Ishikawa (cell line): ENCODE measurements at regions not wholly inside any gene's neighbourhood (a gene's known extent, or its start where the extent isn't known, plus 50 kb on each side); places are given as distances from the start of the nearest gene placed in this dataset.
"Not testable (repeated sequence)": the region's sequence is repeated elsewhere in the genome, so short reads cannot be mapped to it uniquely, and the experiment has no call there.

Experiments
- EGR1 ChIP-seq: IDR thresholded peaks from 2 replicates; pipeline ENCODE4 v1.6.1; 2012
- EP300 ChIP-seq: IDR thresholded peaks from 2 replicates; pipeline ENCODE4 v1.6.1; 2012; ENCODE audit warnings: borderline replicate concordance
- TAF1 ChIP-seq: IDR thresholded peaks from 2 replicates; pipeline ENCODE4 v1.6.1; 2012; ENCODE audit warnings: low read depth, mild to moderate bottlenecking
- USF1 ChIP-seq: IDR thresholded peaks from 2 replicates; pipeline ENCODE4 v1.6.1; 2012
- YY1 ChIP-seq: IDR thresholded peaks from 2 replicates; pipeline ENCODE4 v1.6.1; 2012; ENCODE audit warnings: low read depth
- TF ChIP-seq, protein P1 (sequence below): IDR thresholded peaks from 2 replicates; pipeline ENCODE4 v1.6.1; 2012; ENCODE audit warnings: low read depth, mild to moderate bottlenecking

- not testable (repeated sequence) for TF ChIP-seq TAF1, EGR1, EP300, USF1, YY1
- TF ChIP-seq, protein P1, sequence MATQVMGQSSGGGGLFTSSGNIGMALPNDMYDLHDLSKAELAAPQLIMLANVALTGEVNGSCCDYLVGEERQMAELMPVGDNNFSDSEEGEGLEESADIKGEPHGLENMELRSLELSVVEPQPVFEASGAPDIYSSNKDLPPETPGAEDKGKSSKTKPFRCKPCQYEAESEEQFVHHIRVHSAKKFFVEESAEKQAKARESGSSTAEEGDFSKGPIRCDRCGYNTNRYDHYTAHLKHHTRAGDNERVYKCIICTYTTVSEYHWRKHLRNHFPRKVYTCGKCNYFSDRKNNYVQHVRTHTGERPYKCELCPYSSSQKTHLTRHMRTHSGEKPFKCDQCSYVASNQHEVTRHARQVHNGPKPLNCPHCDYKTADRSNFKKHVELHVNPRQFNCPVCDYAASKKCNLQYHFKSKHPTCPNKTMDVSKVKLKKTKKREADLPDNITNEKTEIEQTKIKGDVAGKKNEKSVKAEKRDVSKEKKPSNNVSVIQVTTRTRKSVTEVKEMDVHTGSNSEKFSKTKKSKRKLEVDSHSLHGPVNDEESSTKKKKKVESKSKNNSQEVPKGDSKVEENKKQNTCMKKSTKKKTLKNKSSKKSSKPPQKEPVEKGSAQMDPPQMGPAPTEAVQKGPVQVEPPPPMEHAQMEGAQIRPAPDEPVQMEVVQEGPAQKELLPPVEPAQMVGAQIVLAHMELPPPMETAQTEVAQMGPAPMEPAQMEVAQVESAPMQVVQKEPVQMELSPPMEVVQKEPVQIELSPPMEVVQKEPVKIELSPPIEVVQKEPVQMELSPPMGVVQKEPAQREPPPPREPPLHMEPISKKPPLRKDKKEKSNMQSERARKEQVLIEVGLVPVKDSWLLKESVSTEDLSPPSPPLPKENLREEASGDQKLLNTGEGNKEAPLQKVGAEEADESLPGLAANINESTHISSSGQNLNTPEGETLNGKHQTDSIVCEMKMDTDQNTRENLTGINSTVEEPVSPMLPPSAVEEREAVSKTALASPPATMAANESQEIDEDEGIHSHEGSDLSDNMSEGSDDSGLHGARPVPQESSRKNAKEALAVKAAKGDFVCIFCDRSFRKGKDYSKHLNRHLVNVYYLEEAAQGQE: not testable (repeated sequence)
Observed at GRCh38 chr5:82976887-82977286, 100.3 kb downstream of the TMEM167A start.
